H9 (cell line): ENCODE measurements at regions not wholly inside any gene's neighbourhood (a gene's known extent, or its start where the extent isn't known, plus 50 kb on each side); places are given as distances from the start of the nearest gene placed in this dataset.

ENCODE experiments used
- DNase-seq: peaks from one replicate; pipeline ENCODE4 v3.0.0-alpha.2; 2017
- H2AFZ ChIP-seq: one replicate; pipeline ENCODE4 v1.6.1; 2013; ENCODE audit warnings: mild to moderate bottlenecking, low read length, control low read depth, moderate library complexity
- H2AK5ac ChIP-seq: 2 replicates; pipeline ENCODE4 v1.6.1; 2013; ENCODE audit warnings: low read length, control low read depth, mixed read lengths; ENCODE audit not compliant: insufficient read length
- H2BK120ac ChIP-seq: one replicate; pipeline ENCODE4 v1.6.1; 2013; ENCODE audit warnings: low read depth, mild to moderate bottlenecking, low read length, control low read depth, inconsistent platforms; ENCODE audit not compliant: poor library complexity, severe bottlenecking
- H2BK12ac ChIP-seq: 2 replicates; pipeline ENCODE4 v1.6.1; 2013; ENCODE audit warnings: low read length, control low read depth, mixed read lengths, low read depth; ENCODE audit not compliant: insufficient read length
- H2BK15ac ChIP-seq: 2 replicates; pipeline ENCODE4 v1.6.1; 2013; ENCODE audit warnings: low read depth, low read length, control low read depth
- H2BK20ac ChIP-seq: one replicate; pipeline ENCODE4 v1.6.1; 2013; ENCODE audit warnings: low read depth, mild to moderate bottlenecking, low read length, control low read depth, inconsistent platforms; ENCODE audit not compliant: poor library complexity, severe bottlenecking
- H2BK5ac ChIP-seq: 2 replicates; pipeline ENCODE4 v1.6.1; 2013; ENCODE audit warnings: low read length, control low read depth, mixed read lengths; ENCODE audit not compliant: insufficient read length
- H3K14ac ChIP-seq: 2 replicates; pipeline ENCODE4 v1.6.1; 2013; ENCODE audit warnings: low read length, control low read depth; ENCODE audit not compliant: insufficient read depth
- H3K18ac ChIP-seq: 2 replicates; pipeline ENCODE4 v1.6.1; 2013; ENCODE audit warnings: low read depth, mild to moderate bottlenecking, mixed read lengths, low read length, control low read depth; ENCODE audit not compliant: insufficient read length
- H3K23ac ChIP-seq: 2 replicates; pipeline ENCODE4 v1.6.1; 2013; ENCODE audit warnings: low read length, control low read depth, mixed read lengths, low read depth; ENCODE audit not compliant: insufficient read length
- H3K23me2 ChIP-seq: 2 replicates; pipeline ENCODE4 v1.6.1; 2013; ENCODE audit warnings: low read depth, mild to moderate bottlenecking, mixed read lengths, low read length, control low read depth; ENCODE audit not compliant: insufficient read length, poor library complexity, severe bottlenecking
- H3K27ac ChIP-seq: 2 replicates; pipeline ENCODE4 v1.5.1; 2013; ENCODE audit warnings: low read length, control low read depth, mixed read lengths, low read depth; ENCODE audit not compliant: insufficient read length
- H3K27me3 ChIP-seq: 2 replicates; pipeline ENCODE4 v1.6.1; 2013; ENCODE audit warnings: low read length, control low read depth, inconsistent platforms; ENCODE audit not compliant: insufficient read depth
- H3K4ac ChIP-seq: 2 replicates; pipeline ENCODE4 v1.6.1; 2013; ENCODE audit warnings: low read depth, mild to moderate bottlenecking, control low read depth, inconsistent platforms, low read length, moderate library complexity
- H3K4me1 ChIP-seq: 2 replicates; pipeline ENCODE4 v1.6.1; 2013; ENCODE audit warnings: low read length, control low read depth, inconsistent platforms; ENCODE audit not compliant: insufficient read depth
- H3K4me2 ChIP-seq: 2 replicates; pipeline ENCODE4 v1.6.1; 2013; ENCODE audit warnings: low read length, control low read depth, mixed read lengths; ENCODE audit not compliant: insufficient read length, insufficient read depth
- H3K56ac ChIP-seq: 2 replicates; pipeline ENCODE4 v1.6.1; 2013; ENCODE audit warnings: low read depth, mild to moderate bottlenecking, mixed read lengths, low read length, control low read depth; ENCODE audit not compliant: insufficient read length
- H3K79me1 ChIP-seq: 2 replicates; pipeline ENCODE4 v1.6.1; 2013; ENCODE audit warnings: low read depth, mild to moderate bottlenecking, moderate library complexity, low read length, control low read depth, inconsistent platforms; ENCODE audit not compliant: insufficient read depth, poor library complexity, severe bottlenecking
- H3K79me2 ChIP-seq: 2 replicates; pipeline ENCODE4 v1.6.1; 2013; ENCODE audit warnings: low read length, control low read depth, inconsistent platforms; ENCODE audit not compliant: insufficient read depth
- H3K9ac ChIP-seq: 2 replicates; pipeline ENCODE4 v1.6.1; 2013; ENCODE audit warnings: low read length, control low read depth, mixed read lengths; ENCODE audit not compliant: insufficient read length; ENCODE audit errors: extremely low read depth
- H3K9me3 ChIP-seq: one replicate; pipeline ENCODE4 v1.6.1; 2013; ENCODE audit warnings: low read depth, low read length, inconsistent platforms; ENCODE audit not compliant: control insufficient read depth
- H3T11ph ChIP-seq: one replicate; pipeline ENCODE4 v1.6.1; 2013; ENCODE audit warnings: mild to moderate bottlenecking, low read length, control low read depth, inconsistent platforms
- H4K20me1 ChIP-seq: one replicate; pipeline ENCODE4 v1.6.1; 2013; ENCODE audit not compliant: control insufficient read depth, insufficient read length, insufficient read depth
- H4K5ac ChIP-seq: 2 replicates; pipeline ENCODE4 v1.6.1; 2013; ENCODE audit warnings: low read depth, mild to moderate bottlenecking, mixed read lengths, low read length, control low read depth; ENCODE audit not compliant: insufficient read length
- H4K8ac ChIP-seq: replicated peaks from 2 replicates; pipeline ENCODE4 v1.6.1; 2013; ENCODE audit warnings: low read length, control low read depth, mixed read lengths, low read depth; ENCODE audit not compliant: insufficient read length
- H4K91ac ChIP-seq: 2 replicates; pipeline ENCODE4 v1.6.1; 2013; ENCODE audit warnings: low read depth, mild to moderate bottlenecking, moderate library complexity, mixed read lengths, low read length, control low read depth; ENCODE audit not compliant: insufficient read length
- H3K27ac Mint-ChIP-seq, 3 experiments: 2 replicates in 2 of 3; 3 replicates in 1 of 3; pipeline ENCODE4 v1.8.0; 2020 to 2021; ENCODE audit warnings: mixed read lengths in 3 of 3, mild to moderate bottlenecking in 1 of 3, moderate library complexity in 1 of 3
- H3K27me3 Mint-ChIP-seq: 2 replicates; pipeline ENCODE4 v1.8.0; 2021; ENCODE audit warnings: low read depth, mild to moderate bottlenecking, moderate library complexity, mixed read lengths
- H3K36me3 Mint-ChIP-seq, 3 experiments: 2 replicates in 2 of 3; 3 replicates in 1 of 3; pipeline ENCODE4 v1.8.0; 2020 to 2021; ENCODE audit warnings: low read depth in 3 of 3, mixed read lengths in 3 of 3; ENCODE audit not compliant: insufficient read depth in 1 of 3
- H3K4me1 Mint-ChIP-seq, 2 experiments: 2 replicates each; pipeline ENCODE4 v1.8.0; 2020; ENCODE audit warnings: mixed read lengths in 2 of 2
- H3K4me3 Mint-ChIP-seq, 2 experiments: 2 replicates in 1 of 2; 3 replicates in 1 of 2; pipeline ENCODE4 v1.8.0; 2020 to 2021; ENCODE audit warnings: mild to moderate bottlenecking in 2 of 2, mixed read lengths in 2 of 2, moderate library complexity in 1 of 2
- H3K9me3 Mint-ChIP-seq, 2 experiments: 2 replicates in 1 of 2; 3 replicates in 1 of 2; pipeline ENCODE4 v1.8.0; 2020; ENCODE audit warnings: mild to moderate bottlenecking in 2 of 2, mixed read lengths in 2 of 2, moderate library complexity in 1 of 2
- CTCF ChIP-seq: fragments of 200-600 bp; sonication (generic); conservative IDR thresholded peaks from 3 replicates; pipeline ENCODE4 v1.8.0; 2021; ENCODE audit warnings: antibody characterized with exemption, mild to moderate bottlenecking
- WGBS: extraction: QIAGEN DNeasy Blood & Tissue Kit; methylation state at CpG from one replicate; pipeline ENCODE4 v1.1.7; 2013; ENCODE audit warnings: missing lambda C conversion rate, low lambda C conversion rate, mixed read lengths; ENCODE audit not compliant: insufficient read length; ENCODE audit errors: extremely low coverage; 5-methylcytosine and 5-hydroxymethylcytosine counted together

DNA sequence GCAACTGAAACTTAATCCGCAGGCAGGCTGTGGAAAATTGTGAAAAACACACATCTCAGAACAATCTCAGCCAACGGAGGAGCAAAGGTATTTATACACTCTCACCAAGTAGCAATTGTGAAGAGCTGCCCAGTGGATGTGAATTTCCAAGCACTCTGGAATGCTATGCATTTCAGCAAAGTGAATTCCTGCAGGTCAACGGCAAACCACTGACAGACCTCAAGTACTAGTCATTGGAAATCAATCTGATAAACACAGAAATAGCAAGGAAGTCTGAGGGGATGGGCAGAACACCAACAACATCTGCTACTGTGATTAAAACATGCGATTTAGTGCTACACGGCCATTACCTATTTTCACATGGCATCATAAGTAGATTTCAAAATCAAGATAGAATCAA, 429.1 kb downstream of the HTR1B start:
- H2AFZ ChIP-seq = no peak overlapping the region
- H3K27me3 ChIP-seq = no peaks in the 10 kb centered on the region
- H4K20me1 ChIP-seq = no peaks in the 10 kb centered on the region
- Mint-ChIP-seq H3K36me3 (peaks cover 0 to 14% (median 13%) of the 10 kb centered on the region in 3 experiments; a peak in 3 of 7 replicates), H3K4me1 (peaks cover 8% of the 10 kb centered on the region in 2 experiments), H3K27me3 (no peaks in the 10 kb centered on the region), H3K4me3 (no peak overlapping the region), H3K9me3 (peaks cover 11 to 16% of the 10 kb centered on the region in 2 experiments), H3K27ac (peak overlapping the region; percentile 8 to 79 (median 11); a peak in 3 of 7 replicates)
- no peak overlapping the region for H3K4ac ChIP-seq
- no peak overlapping the region for H3K9ac ChIP-seq
- no peaks in the 10 kb centered on the region; the same call in 1 of the 2 replicates for H3K4me1 ChIP-seq
- no peak overlapping the region for H2BK15ac ChIP-seq
- H3K23ac ChIP-seq = no peak overlapping the region
- no peaks in the 10 kb centered on the region for H3K23me2 ChIP-seq
- no peak overlapping the region for H3K14ac ChIP-seq
- H3K9me3 ChIP-seq = no peaks in the 10 kb centered on the region
- TF ChIP-seq CTCF = no peak
- H2BK12ac ChIP-seq = no peak overlapping the region
- H4K8ac ChIP-seq = no peak overlapping the region
- H3K27ac ChIP-seq = no peak overlapping the region
- H3T11ph ChIP-seq = no peak overlapping the region
- no peak overlapping the region for H3K56ac ChIP-seq
- H2BK120ac ChIP-seq = no peak overlapping the region
- H3K79me1 ChIP-seq = no peaks in the 10 kb centered on the region
- H2BK5ac ChIP-seq = no peak overlapping the region
- H4K5ac ChIP-seq = no peak overlapping the region
- no peak overlapping the region for H2BK20ac ChIP-seq
- no peak overlapping the region for H3K4me2 ChIP-seq
- no CpG with 5 or more reads among the region's 5 CpGs for WGBS
- DNase-seq = peak; percentile 49
- H2AK5ac ChIP-seq = no peak overlapping the region
- no peak overlapping the region for H3K18ac ChIP-seq
- H3K79me2 ChIP-seq = no peaks in the 10 kb centered on the region
- H4K91ac ChIP-seq = no peak overlapping the region
